ENCODE measurements at regions not wholly inside any gene's neighbourhood (a gene's known extent, or its start where the extent isn't known, plus 50 kb on each side); places are given as distances from the start of the nearest gene placed in this dataset.

GRCh38 chr13:57409121-57409520 is 222.4 kb upstream of the PCDH17 start:
- TF ChIP-seq CTCF (conservative IDR thresholded peaks at IDR 0.05), result no peak
- no peak for TF ChIP-seq EZH2 (IDR thresholded peaks at IDR 0.05; ENCODE audit: low read depth)
